ENCODE measurements at regions not wholly inside any gene's neighbourhood (a gene's known extent, or its start where the extent isn't known, plus 50 kb on each side); places are given as distances from the start of the nearest gene placed in this dataset.

DNA sequence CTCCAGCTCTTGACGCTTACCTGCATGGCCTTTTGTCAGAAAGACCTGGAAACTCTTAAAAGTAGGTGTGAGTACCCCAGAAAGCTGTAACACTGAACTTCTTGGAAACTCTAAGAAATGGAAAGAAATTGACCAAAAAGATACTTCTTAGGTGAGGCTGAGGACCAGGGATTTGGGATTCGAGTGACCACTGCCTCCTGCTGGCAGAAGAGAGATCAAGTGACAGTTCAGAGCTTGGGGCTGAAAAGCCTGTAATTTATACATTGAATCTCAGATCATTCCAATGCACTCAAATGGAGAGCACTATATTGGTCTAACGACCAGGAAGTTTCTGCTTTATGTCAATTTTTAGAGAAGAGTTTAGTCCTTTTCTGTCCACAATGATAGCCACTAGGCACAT lies 204.6 kb downstream of the PDGFRA start:
- Histone ChIP-seq H3K4me2 (ENCODE audit: low read depth, low read length) (no peak overlapping the region), H3K9me2 (replicated peaks; ENCODE audit: insufficient read depth, low read length) (no peaks in the 10 kb centered on the region), H3K4me3 (ENCODE audit: low read length) (no peak overlapping the region), H3K36me3 (replicated peaks; ENCODE audit: insufficient read depth, low read length) (no peaks in the 10 kb centered on the region), H4K20me1 (ENCODE audit: insufficient read depth, low read length) (no peaks in the 10 kb centered on the region), H3F3A (ENCODE audit: insufficient read depth, low read length) (no peaks in the 10 kb centered on the region), H3K4me1 (ENCODE audit: low read length) (peaks cover 28% of the 10 kb centered on the region), H3K27ac (ENCODE audit: low read length) (no peak overlapping the region), H3K9ac (ENCODE audit: low read length) (no peak overlapping the region), H3K79me2 (ENCODE audit: low read length) (no peaks in the 10 kb centered on the region), H3K27me3 (replicated peaks; ENCODE audit: insufficient read depth, low read length) (no peaks in the 10 kb centered on the region), H2AFZ (ENCODE audit: low read length) (no peak overlapping the region), H3K9me3 (replicated peaks; ENCODE audit: insufficient read depth, low read length) (no peaks in the 10 kb centered on the region)
- no peak for DNase-seq
- TF ChIP-seq EZH2phosphoT487 (IDR thresholded peaks at IDR 0.05; ENCODE audit: low read length) (no peak), EZH2 (optimal IDR thresholded peaks at IDR 0.05; ENCODE audit: low read depth, low read length) (no peak)
- TF ChIP-seq, protein P1, sequence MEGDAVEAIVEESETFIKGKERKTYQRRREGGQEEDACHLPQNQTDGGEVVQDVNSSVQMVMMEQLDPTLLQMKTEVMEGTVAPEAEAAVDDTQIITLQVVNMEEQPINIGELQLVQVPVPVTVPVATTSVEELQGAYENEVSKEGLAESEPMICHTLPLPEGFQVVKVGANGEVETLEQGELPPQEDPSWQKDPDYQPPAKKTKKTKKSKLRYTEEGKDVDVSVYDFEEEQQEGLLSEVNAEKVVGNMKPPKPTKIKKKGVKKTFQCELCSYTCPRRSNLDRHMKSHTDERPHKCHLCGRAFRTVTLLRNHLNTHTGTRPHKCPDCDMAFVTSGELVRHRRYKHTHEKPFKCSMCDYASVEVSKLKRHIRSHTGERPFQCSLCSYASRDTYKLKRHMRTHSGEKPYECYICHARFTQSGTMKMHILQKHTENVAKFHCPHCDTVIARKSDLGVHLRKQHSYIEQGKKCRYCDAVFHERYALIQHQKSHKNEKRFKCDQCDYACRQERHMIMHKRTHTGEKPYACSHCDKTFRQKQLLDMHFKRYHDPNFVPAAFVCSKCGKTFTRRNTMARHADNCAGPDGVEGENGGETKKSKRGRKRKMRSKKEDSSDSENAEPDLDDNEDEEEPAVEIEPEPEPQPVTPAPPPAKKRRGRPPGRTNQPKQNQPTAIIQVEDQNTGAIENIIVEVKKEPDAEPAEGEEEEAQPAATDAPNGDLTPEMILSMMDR (IDR thresholded peaks at IDR 0.05; ENCODE audit: low read length) = peak; percentile 69

DNA sequence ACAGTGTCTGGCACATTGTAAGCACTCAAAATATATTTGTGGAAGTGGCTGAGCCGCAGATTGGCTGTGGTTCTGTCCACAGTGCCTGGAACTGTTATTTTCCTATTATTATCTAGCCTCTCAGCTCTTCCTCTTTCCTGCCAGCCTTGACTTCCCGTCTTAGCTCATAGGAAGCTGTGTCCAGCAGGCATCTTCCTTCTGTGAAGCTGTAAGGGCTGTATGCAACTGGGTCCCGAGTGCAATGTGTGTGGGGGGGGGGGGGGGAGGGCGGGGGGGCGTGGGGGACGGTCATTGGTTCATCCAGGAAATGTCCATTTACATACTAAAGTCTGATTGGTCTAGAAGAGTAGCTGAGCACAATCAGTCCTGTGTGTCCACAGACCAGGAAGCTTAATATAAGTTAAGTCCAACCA lies 210.7 kb downstream of the PDGFRA start:
- no peaks in the 10 kb centered on the region for H3F3A ChIP-seq (ENCODE audit: insufficient read depth, low read length)
- no peaks in the 10 kb centered on the region for H3K36me3 ChIP-seq (replicated peaks; ENCODE audit: insufficient read depth, low read length)
- no peak for DNase-seq
- H3K4me2 ChIP-seq (ENCODE audit: low read depth, low read length) = no peak overlapping the region
- no peak overlapping the region for H2AFZ ChIP-seq (ENCODE audit: low read length)
- H3K79me2 ChIP-seq (ENCODE audit: low read length) = no peaks in the 10 kb centered on the region
- H3K4me3 ChIP-seq (ENCODE audit: low read length) = no peak overlapping the region
- no peak overlapping the region for H3K9ac ChIP-seq (ENCODE audit: low read length)
- H4K20me1 ChIP-seq (ENCODE audit: insufficient read depth, low read length) = no peaks in the 10 kb centered on the region
- no peaks in the 10 kb centered on the region for H3K9me2 ChIP-seq (replicated peaks; ENCODE audit: insufficient read depth, low read length)
- no peaks in the 10 kb centered on the region for H3K9me3 ChIP-seq (replicated peaks; ENCODE audit: insufficient read depth, low read length)
- H3K27ac ChIP-seq (ENCODE audit: low read length) = no peak overlapping the region
- H3K4me1 ChIP-seq (ENCODE audit: low read length) = no peaks in the 10 kb centered on the region
- no peaks in the 10 kb centered on the region for H3K27me3 ChIP-seq (replicated peaks; ENCODE audit: insufficient read depth, low read length)
- TF ChIP-seq, protein P1 (IDR thresholded peaks at IDR 0.05; ENCODE audit: low read length) = no peak
- no peak for TF ChIP-seq EZH2 (optimal IDR thresholded peaks at IDR 0.05; ENCODE audit: low read depth, low read length)
- TF ChIP-seq EZH2phosphoT487 (IDR thresholded peaks at IDR 0.05; ENCODE audit: low read length) = no peak

DNA sequence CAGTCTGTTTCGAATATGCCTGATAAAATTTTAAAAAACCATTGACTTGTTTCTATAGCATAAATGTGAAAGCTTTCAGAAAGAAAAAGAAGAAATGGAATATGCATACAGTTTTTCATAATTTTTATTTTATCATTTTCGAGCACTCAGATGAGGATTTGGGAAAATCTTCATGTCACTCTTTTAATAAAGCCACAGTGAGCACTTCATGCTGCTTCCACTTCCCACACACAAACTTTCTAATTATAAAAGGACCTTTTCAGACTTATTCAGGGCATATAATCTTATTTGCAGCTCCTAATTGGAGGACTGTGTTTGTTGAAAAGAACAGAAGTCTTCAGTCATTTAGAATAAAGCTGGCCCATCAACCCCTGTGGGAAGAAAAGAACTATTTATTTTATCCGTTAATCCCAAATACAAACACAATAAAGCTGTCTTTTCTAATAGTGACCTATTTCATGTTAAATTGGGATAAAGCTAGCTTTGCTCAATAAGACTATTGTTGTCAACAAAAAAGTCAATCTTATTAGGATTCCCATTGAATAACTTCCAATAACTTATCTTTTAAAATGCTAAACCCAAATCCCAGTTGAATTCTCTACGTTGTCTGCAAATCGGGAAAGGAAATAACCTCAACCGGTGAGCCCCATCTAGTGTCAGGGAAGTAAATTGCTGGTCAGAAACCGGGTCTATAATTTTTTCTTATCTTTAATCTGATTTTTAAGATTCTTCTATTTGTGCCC lies 211.5 kb downstream of the PDGFRA start:
- no peaks in the 10 kb centered on the region for H3K4me1 ChIP-seq (ENCODE audit: low read length)
- H3K79me2 ChIP-seq (ENCODE audit: low read length) = no peaks in the 10 kb centered on the region
- TF ChIP-seq EZH2 (optimal IDR thresholded peaks at IDR 0.05; ENCODE audit: low read depth, low read length) = no peak
- TF ChIP-seq EZH2phosphoT487 (IDR thresholded peaks at IDR 0.05; ENCODE audit: low read length) = no peak
- TF ChIP-seq, protein P1 (IDR thresholded peaks at IDR 0.05; ENCODE audit: low read length) = peak; percentile 60
- DNase-seq = peak; percentile 31
- no peaks in the 10 kb centered on the region for H3K36me3 ChIP-seq (replicated peaks; ENCODE audit: insufficient read depth, low read length)
- no peaks in the 10 kb centered on the region for H4K20me1 ChIP-seq (ENCODE audit: insufficient read depth, low read length)
- H3K9ac ChIP-seq (ENCODE audit: low read length) = no peak overlapping the region
- H3K27ac ChIP-seq (ENCODE audit: low read length) = no peak overlapping the region
- H3F3A ChIP-seq (ENCODE audit: insufficient read depth, low read length) = no peaks in the 10 kb centered on the region
- H3K9me2 ChIP-seq (replicated peaks; ENCODE audit: insufficient read depth, low read length) = no peaks in the 10 kb centered on the region
- H3K4me2 ChIP-seq (ENCODE audit: low read depth, low read length) = no peak overlapping the region
- no peak overlapping the region for H3K4me3 ChIP-seq (ENCODE audit: low read length)
- no peak overlapping the region for H2AFZ ChIP-seq (ENCODE audit: low read length)
- no peaks in the 10 kb centered on the region for H3K27me3 ChIP-seq (replicated peaks; ENCODE audit: insufficient read depth, low read length)
- no peaks in the 10 kb centered on the region for H3K9me3 ChIP-seq (replicated peaks; ENCODE audit: insufficient read depth, low read length)
